HG03460 (cell line): ENCODE measurements at regions not wholly inside any gene's neighbourhood (a gene's known extent, or its start where the extent isn't known, plus 50 kb on each side); places are given as distances from the start of the nearest gene placed in this dataset.

ENCODE experiments used
- ATAC-seq: cut with Tn5 transposase; IDR thresholded peaks from one replicate; pipeline ENCODE4 v1.9.1; 2021; ENCODE audit not compliant: unreplicated experiment

- ATAC-seq: no peak
Measured at GRCh38 chr5:28780083-28780692, 1741.8 kb upstream of the CDH9 start.

GRCh38 chr5:28779161-28779754 lies 1740.9 kb upstream of the CDH9 start:
- no peak for ATAC-seq

GRCh38 chr5:28770307-28770706 lies 1731.9 kb upstream of the CDH9 start:
- no peak for ATAC-seq

GRCh38 chr5:28766565-28767158 lies 1728.3 kb upstream of the CDH9 start:
- ATAC-seq: no peak

- no peak for ATAC-seq
Measured at GRCh38 chr5:28751396-28751795, 1713.0 kb upstream of the CDH9 start.

- no peak for ATAC-seq
Measured at GRCh38 chr5:28750251-28750650, 1711.9 kb upstream of the CDH9 start.

- no peak for ATAC-seq
Measured at GRCh38 chr5:28748446-28748845, 1710.1 kb upstream of the CDH9 start.

- ATAC-seq: no peak
Measured at GRCh38 chr5:28743716-28744110, 1705.3 kb upstream of the CDH9 start.

GRCh38 chr5:28743025-28743715 lies 1704.8 kb upstream of the CDH9 start:
- ATAC-seq: no peak

- ATAC-seq: no peak
Measured at GRCh38 chr5:28737682-28738081, 1699.3 kb upstream of the CDH9 start.

GRCh38 chr5:28737222-28737621 lies 1698.8 kb upstream of the CDH9 start:
- no peak for ATAC-seq

GRCh38 chr5:28734396-28734795 lies 1696.0 kb upstream of the CDH9 start:
- no peak for ATAC-seq

GRCh38 chr5:28729067-28729466 lies 1690.7 kb upstream of the CDH9 start:
- no peak for ATAC-seq

GRCh38 chr5:28726815-28727214 lies 1688.4 kb upstream of the CDH9 start:
- ATAC-seq: no peak

- no peak for ATAC-seq
Measured at GRCh38 chr5:28725001-28725400, 1686.6 kb upstream of the CDH9 start.

- ATAC-seq: no peak
Measured at GRCh38 chr5:28714907-28715698, 1676.7 kb upstream of the CDH9 start.

- no peak for ATAC-seq
Measured at GRCh38 chr5:28710360-28710759, 1672.0 kb upstream of the CDH9 start.

GRCh38 chr5:28708472-28708871 lies 1670.1 kb upstream of the CDH9 start:
- ATAC-seq: no peak

- ATAC-seq: no peak
Measured at GRCh38 chr5:28707706-28708105, 1669.3 kb upstream of the CDH9 start.

- ATAC-seq: no peak
Measured at GRCh38 chr5:28703651-28704260, 1665.4 kb upstream of the CDH9 start.

- ATAC-seq: no peak
Measured at GRCh38 chr5:28691526-28691925, 1653.1 kb upstream of the CDH9 start.
